Prostate gland (tissue), 2 donors: ENCODE measurements at regions not wholly inside any gene's neighbourhood (a gene's known extent, or its start where the extent isn't known, plus 50 kb on each side); places are given as distances from the start of the nearest gene placed in this dataset.

Source experiments
- POLR2A ChIP-seq: fragments of 450-650 bp; IDR thresholded peaks from one replicate; pipeline ENCODE4 v1.6.1; 2016; ENCODE audit warnings: antibody characterized with exemption, mild to moderate bottlenecking
- TF ChIP-seq, protein P1 (sequence below), 4 experiments: fragments of 200-600 bp in 2 of 4; fragments of 450-650 bp in 2 of 4; sonication (generic) in 2 of 4; IDR thresholded peaks; 1 replicate in 3 of 4; 2 replicates in 1 of 4; pipeline ENCODE4 v1.5.1; 2016 to 2019; ENCODE audit warnings: antibody characterized with exemption in 4 of 4, mild to moderate bottlenecking in 2 of 4, moderate library complexity in 2 of 4

DNA sequence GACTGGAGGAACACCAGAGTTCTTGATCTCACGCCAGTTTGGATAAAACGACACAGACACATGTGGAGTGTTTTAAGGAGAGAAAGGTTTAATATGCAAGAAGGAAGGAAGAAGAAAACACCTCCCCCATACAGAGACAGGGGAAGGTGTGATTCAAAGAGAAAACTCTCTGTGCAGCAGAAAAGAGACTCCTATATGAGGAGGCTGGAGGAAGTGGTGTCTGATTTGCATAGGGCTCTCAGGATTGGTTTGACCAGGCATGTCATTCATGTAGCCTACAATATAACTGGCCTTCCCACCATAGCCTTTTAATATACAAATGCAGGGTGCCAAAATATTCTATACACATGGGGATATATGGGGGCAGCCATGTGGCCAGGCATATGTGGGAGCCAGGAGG is 1386.5 kb downstream of the RPIA start:
- TF ChIP-seq, protein P1, sequence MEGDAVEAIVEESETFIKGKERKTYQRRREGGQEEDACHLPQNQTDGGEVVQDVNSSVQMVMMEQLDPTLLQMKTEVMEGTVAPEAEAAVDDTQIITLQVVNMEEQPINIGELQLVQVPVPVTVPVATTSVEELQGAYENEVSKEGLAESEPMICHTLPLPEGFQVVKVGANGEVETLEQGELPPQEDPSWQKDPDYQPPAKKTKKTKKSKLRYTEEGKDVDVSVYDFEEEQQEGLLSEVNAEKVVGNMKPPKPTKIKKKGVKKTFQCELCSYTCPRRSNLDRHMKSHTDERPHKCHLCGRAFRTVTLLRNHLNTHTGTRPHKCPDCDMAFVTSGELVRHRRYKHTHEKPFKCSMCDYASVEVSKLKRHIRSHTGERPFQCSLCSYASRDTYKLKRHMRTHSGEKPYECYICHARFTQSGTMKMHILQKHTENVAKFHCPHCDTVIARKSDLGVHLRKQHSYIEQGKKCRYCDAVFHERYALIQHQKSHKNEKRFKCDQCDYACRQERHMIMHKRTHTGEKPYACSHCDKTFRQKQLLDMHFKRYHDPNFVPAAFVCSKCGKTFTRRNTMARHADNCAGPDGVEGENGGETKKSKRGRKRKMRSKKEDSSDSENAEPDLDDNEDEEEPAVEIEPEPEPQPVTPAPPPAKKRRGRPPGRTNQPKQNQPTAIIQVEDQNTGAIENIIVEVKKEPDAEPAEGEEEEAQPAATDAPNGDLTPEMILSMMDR (IDR thresholded peaks at IDR 0.05), result no peak
- TF ChIP-seq POLR2A, result no peak
